ENCODE measurements at regions not wholly inside any gene's neighbourhood (a gene's known extent, or its start where the extent isn't known, plus 50 kb on each side); places are given as distances from the start of the nearest gene placed in this dataset.

DNA sequence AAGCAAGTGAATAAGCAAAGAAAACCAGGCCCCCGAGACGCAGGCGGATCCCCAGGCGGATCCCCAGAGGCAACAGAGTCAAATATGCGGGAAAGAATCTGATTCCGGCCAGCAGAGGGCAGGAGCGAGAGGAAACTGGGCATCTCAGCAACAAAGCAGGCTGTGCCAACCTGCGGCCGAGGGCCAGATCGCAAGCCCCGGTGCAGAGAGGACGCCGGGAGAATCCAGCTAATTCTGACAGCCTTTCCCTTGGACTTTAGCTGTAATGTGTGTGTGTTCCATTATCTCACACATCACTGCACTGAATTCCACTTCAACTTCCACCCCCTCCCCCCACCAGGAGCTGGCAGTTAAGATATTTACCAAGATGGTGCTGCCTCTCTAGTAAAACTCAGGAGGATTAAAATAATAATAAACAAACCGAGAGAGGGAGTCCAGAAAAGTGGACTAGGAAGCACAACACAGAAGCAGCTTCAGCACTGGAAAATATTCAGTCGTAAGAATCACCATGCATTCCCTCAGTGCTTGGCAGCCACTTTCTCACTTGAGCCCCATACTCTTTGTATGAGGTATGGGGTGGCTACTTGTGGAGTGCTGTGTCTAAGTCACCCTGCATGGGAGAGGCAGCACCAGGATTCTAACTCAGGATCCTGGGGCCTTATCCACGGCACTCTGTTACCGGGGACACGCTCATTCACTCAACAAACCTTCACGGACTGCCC is 66.2 kb upstream of the SNX9 start:
- DNase-seq (ENCODE audit: low read depth) = no peak

DNA sequence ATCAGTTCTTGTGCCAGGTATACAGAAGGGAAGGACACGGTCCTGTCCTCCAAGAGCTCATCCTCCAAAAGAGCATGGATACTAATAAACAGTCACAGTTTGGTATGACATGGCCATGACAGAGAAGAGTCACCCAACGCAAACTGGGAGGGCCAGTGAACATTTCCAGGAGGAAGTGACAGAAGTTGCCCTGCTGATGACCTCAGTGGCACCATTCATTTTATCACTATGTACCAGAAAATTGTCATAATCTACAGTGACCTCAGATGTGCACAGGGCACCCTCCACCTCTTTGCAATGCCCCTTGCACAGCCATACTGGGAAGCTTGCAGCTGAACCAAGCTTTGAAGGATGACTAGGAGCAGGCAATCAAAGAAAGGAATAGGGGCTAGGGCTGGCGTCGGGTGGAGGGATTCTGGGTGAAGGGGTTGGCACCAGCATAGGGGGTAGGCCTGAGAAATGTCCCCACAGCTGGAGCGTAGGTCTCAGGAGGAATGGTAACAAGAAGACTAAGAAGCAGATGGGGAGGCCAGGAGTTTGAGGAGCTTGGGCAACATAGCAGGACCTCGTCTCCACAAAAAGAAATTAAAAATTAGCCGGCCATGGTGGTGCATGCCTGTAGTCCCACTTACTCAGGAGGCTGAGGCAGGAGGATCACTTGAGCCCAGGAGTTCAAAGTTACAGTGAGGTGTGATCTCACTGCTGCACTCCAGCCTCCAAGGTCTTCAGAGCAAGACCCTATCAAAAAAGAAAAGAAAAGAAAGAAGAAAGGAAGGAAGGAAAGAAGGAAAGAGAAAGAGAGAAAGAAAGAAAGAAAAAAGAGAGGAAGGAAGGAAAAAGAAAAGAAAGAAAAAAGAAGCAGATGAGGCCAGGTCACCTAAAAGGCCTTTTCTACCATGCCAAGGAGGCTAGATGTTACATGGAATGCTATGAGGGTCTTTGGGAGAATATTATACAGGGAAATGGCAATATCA is 65.3 kb upstream of the SNX9 start:
- DNase-seq (ENCODE audit: low read depth) = no peak

DNA sequence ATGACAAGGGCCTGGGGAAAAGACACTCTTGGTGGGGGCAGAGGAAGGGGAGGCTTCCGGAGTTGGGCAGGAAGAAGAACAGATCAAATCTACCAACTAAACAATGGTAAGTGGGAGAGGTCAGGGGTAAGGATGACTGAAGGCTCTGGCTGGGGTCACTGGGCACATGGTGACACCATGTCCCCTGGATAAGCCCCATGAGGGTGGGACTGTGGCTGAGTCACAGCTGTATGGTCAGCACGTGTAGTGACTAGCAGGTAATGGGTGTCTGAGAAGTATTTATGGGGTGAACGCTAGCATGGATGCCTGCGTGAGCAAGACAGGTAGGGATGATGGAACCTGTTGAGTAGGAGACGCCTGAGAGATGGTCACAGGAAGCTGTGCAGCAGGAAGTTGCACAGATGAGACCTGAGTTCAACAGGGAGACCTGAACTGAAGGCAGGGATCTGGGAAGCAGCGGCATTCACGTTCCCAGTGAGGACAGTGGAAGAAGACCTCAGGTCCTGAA is 64.5 kb upstream of the SNX9 start:
- no peak for DNase-seq (ENCODE audit: low read depth)

GRCh38 chr6:157759028-157759427 is 64.0 kb upstream of the SNX9 start:
- no peak for DNase-seq (ENCODE audit: low read depth)

- DNase-seq (ENCODE audit: low read depth) = no peak
These were observed 62.9 kb upstream of the SNX9 start for GRCh38 chr6:157760137-157760536.

GRCh38 chr6:157760589-157761330 is 62.3 kb upstream of the SNX9 start:
- peak; percentile 70 for DNase-seq (ENCODE audit: low read depth)

- no peak for DNase-seq (ENCODE audit: low read depth)
These were observed 61.6 kb upstream of the SNX9 start for GRCh38 chr6:157761331-157761921.

DNA sequence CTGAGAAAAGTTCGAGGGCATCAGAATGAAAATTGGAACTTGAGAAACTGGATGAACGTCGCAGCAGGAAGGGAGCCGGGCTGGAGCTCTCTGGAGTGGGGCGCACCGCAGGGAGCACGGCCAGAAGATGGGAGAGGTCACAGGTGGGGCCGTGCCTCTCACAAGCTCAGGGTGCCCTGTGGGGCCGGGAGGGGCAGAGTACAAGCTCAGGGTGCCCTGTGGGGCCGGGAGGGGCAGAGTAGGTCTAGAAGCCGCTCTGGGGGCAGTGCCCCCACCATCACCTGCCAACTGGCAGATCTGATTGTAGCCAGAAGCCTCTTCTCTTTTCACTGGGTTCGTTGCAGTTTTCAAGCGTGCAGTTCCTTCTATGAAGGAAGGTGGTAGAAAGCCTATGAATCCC is 61.1 kb upstream of the SNX9 start:
- no peak for DNase-seq (ENCODE audit: low read depth)

DNA sequence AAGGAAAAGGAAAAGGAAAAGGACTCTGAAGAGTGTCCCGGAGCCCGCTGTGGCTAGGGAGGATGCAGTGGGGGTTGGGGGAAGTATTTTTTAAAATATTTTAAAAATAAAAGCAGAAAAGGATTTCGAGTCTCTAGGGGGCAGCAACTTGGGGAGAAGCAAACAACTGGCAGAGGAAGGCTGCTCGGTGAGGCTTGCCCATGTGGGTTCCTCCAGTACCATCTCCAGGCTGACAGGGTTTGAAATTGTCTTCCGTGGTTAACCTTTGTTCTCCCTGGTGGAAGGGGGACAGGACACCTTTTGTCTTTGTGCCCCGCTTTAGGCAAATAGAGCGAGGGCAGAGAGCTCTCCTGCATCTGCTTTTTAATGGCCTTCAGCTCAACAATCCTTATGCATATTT is 60.4 kb upstream of the SNX9 start:
- DNase-seq (ENCODE audit: low read depth) = no peak

DNA sequence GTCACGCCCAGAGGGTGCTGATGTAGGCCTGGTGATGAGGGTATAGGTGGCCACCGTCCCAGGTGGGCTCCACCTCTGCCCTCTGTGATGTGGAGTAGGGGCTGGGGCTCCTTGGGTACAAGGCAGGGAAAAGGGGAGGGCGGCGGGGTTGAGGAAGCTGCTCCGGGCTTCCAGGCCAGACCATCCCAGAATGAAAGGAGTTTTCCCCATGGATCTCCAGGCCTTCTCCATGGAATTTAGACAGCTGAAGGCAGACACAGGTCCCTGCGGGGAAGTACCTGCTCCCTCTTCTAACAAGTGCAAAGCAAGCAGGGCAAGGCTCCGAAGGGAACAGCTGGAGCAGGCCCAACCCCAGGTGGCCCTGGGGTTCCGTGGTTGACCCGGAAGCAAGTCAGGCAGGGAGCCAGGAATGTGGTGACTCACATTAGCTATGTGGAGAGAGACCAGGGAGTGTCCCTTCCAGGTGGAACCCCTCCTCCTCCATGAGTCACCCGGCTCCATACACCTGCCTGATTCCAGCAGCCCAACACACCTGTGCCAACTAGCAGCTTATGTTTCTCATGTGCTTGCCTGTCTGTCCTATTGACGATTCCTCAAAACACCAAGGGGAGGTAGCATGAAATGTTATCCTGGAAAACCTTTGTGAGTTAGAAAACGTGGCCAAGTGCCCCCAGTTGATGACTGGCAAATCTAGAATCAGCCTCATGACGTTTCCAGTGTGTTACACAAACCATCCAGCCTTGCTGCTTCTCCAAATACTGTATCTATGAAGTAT is 59.7 kb upstream of the SNX9 start:
- DNase-seq (ENCODE audit: low read depth) = no peak

- DNase-seq (ENCODE audit: low read depth) = no peak
These were observed 59.2 kb upstream of the SNX9 start for GRCh38 chr6:157763904-157764177.

DNA sequence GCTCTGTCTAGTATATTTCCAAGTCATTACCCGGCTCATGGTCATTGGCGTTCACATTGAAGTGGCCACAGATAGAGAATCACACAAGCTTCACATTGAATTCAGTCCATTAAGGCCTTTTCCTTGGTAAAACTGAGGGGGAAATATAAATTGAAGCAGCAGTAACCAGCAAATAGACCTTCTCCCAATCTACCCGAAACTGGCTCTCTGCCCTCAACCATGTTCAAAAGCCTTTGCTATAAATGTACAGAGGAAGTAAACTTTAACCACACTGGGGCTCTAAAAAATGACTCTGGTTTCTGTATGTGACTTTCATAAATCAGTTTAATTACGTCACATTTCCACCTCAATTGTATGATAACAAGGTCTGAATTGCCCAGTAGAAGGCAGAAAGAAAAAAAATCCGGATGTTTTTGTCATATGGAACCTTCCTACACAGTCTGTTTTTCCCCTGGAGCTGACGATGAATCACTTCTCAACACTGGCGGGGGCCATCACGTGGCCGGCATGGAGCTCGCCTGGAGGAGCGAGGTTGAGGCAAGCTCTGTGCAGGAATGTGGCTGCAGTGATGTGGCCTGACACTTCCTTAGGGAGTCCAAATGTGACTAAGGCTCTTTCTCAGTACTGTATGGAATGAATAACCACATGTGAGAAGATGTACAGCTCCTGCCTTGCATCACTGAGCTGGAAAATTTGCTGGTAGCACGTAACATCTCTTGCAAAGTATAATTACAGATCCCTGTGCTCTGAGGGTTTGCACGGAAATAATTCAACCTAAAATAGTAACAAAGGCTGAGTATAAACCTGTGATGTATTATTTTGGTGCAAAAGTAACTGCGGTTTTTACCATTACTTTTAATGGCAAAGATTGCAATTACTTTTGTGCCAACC is 58.6 kb upstream of the SNX9 start:
- peak; percentile 98 for DNase-seq (ENCODE audit: low read depth)

GRCh38 chr6:157766901-157767774 is 55.9 kb upstream of the SNX9 start:
- DNase-seq (ENCODE audit: low read depth) = no peak

- DNase-seq (ENCODE audit: low read depth) = no peak
These were observed 55.3 kb upstream of the SNX9 start for GRCh38 chr6:157767775-157768156.

- DNase-seq (ENCODE audit: low read depth) = no peak
These were observed 54.7 kb upstream of the SNX9 start for GRCh38 chr6:157768304-157768703.

DNA sequence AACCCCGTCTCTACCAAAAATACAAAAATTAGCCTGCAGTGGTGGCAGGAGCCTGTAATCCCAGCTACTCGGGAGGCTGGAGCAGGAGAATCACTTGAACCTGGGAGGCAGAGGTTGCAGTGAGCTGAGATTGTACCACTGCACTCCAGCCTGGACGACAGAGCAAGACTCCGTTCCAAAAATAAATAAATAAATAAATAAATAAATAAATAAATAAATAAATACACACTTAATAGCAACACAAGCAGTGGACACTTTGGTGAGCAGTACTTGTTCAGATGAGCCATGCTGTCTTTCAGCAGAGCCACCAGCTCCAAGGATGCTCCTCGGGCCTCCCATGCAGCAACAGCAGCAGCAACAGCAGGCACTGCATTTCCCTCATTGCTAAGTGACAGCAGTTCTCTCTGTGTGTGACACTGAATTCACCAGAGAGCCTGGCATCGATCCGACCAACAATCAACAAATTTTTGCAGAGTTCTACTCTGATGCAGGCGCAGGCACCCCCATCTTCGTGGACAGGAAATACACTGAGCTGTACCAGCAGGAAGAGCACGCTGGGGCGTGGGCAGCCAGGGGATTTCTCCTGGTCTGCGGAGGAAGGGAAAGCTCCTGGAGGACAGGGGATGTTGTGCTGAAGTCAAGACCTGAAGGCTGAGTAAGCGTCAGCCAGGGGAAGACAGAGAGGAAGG is 54.0 kb upstream of the SNX9 start:
- DNase-seq (ENCODE audit: low read depth) = no peak

GRCh38 chr6:157769776-157770426 is 53.1 kb upstream of the SNX9 start:
- DNase-seq (ENCODE audit: low read depth) = no peak

DNA sequence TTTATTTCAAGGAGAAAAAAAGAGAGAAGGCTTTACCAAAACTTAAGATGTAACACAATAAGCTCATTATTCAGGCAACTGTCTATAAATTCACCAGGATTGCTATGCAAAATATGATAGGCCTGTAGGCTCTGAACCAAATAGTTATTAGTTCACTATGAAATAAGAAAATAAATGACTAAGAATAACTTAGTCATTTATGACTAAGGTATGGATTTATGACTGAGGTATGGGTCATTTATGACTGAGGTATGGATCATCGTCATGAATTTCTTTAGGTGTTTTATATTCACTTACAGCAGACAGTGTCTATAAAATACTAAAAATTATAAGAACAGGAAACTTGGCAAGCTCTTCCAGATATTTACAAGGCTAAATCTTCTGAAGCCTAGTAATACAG is 52.1 kb upstream of the SNX9 start:
- peak; percentile 88 for DNase-seq (ENCODE audit: low read depth)
